OCI-LY7 (cell line): ENCODE measurements at regions not wholly inside any gene's neighbourhood (a gene's known extent, or its start where the extent isn't known, plus 50 kb on each side); places are given as distances from the start of the nearest gene placed in this dataset.

Experiments
- EZH2phosphoT487 ChIP-seq: fragments of 200-600 bp; sonication (generic); IDR thresholded peaks from 2 replicates; pipeline ENCODE4 v1.6.1; 2018; ENCODE audit warnings: low read depth, borderline replicate concordance, mild to moderate bottlenecking, mixed run types, antibody characterized with exemption, low read length, moderate library complexity, mixed read lengths
- TF ChIP-seq, protein P1 (sequence below): fragments of 200-600 bp; sonication (generic); conservative IDR thresholded peaks from 2 replicates; pipeline ENCODE4 v1.5.1; 2014; ENCODE audit warnings: mild to moderate bottlenecking, antibody characterized with exemption, low read length, moderate library complexity, mixed read lengths

DNA sequence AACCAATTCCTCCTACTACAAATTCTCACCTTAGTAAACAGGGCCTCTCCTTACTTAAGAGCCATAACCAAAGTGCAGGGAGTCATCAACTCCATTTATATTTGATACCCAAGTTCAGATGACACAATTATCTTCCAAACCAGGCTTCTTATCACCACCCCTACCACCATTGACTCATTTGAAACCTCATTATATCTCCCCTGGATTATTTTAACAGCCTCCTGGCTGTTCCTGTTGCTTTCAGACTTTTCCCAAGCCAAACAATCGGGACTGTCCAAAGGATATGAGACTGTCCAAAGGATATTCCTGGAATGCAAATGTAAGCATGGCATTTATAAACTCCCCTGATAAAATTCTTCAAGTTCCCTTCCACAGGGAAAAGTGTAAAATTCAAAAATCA, 394.3 kb downstream of the MAFB start:
- TF ChIP-seq, protein P1, sequence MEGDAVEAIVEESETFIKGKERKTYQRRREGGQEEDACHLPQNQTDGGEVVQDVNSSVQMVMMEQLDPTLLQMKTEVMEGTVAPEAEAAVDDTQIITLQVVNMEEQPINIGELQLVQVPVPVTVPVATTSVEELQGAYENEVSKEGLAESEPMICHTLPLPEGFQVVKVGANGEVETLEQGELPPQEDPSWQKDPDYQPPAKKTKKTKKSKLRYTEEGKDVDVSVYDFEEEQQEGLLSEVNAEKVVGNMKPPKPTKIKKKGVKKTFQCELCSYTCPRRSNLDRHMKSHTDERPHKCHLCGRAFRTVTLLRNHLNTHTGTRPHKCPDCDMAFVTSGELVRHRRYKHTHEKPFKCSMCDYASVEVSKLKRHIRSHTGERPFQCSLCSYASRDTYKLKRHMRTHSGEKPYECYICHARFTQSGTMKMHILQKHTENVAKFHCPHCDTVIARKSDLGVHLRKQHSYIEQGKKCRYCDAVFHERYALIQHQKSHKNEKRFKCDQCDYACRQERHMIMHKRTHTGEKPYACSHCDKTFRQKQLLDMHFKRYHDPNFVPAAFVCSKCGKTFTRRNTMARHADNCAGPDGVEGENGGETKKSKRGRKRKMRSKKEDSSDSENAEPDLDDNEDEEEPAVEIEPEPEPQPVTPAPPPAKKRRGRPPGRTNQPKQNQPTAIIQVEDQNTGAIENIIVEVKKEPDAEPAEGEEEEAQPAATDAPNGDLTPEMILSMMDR: no peak
- TF ChIP-seq EZH2phosphoT487: no peak
